ENCODE measurements at regions not wholly inside any gene's neighbourhood (a gene's known extent, or its start where the extent isn't known, plus 50 kb on each side); places are given as distances from the start of the nearest gene placed in this dataset.

DNA sequence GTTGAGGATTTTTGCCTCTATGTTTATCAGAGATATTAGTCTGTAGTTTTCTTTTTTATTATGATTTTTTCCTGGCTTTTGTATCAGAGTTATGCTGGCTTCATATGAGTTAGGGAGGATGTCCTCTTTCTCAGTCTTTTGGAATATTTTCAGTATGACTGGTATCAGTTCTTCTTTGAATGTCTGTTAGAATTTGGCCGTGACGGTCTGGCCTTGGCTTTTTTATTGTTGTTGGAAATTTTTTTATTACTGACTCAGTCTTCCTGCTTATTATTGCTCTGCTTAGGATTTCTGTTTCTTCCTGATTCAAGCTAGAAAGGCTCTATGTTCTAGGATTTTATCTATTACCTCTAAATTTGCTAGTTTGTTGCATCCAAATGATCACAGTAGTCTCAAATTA is 421.9 kb downstream of the CDH10 start:
- no peak for TF ChIP-seq CTCF (IDR thresholded peaks at IDR 0.05; ENCODE audit: insufficient read depth, low read length)
- TF ChIP-seq POLR2AphosphoS5 (IDR thresholded peaks at IDR 0.05; ENCODE audit: low read depth), result no peak
- TF ChIP-seq REST (IDR thresholded peaks at IDR 0.05; ENCODE audit: insufficient replicate concordance, low read depth), result no peak
- no peak for TF ChIP-seq GABPA (IDR thresholded peaks at IDR 0.05; ENCODE audit: low read depth)
- no peak for TF ChIP-seq SPI1 (IDR thresholded peaks at IDR 0.05; ENCODE audit: borderline replicate concordance, low read depth)

All from HL-60 (cell line).